IPS-18a (cell line): ENCODE measurements at regions not wholly inside any gene's neighbourhood (a gene's known extent, or its start where the extent isn't known, plus 50 kb on each side); places are given as distances from the start of the nearest gene placed in this dataset.

Experiments
- H3K27ac ChIP-seq: one replicate; pipeline ENCODE4 v1.5.1; 2013; ENCODE audit warnings: low read length
- H3K27me3 ChIP-seq: one replicate; pipeline ENCODE4 v1.6.1; 2013; ENCODE audit warnings: mild to moderate bottlenecking, low read length; ENCODE audit not compliant: control insufficient read depth, insufficient read depth
- H3K36me3 ChIP-seq: one replicate; pipeline ENCODE4 v1.6.1; 2013; ENCODE audit warnings: low read depth, low read length; ENCODE audit not compliant: control insufficient read depth
- H3K4me1 ChIP-seq: one replicate; pipeline ENCODE4 v1.6.1; 2013; ENCODE audit warnings: low read depth, low read length; ENCODE audit not compliant: control insufficient read depth
- H3K4me3 ChIP-seq: one replicate; pipeline ENCODE4 v1.5.1; 2013; ENCODE audit warnings: low read length
- H3K9ac ChIP-seq: one replicate; pipeline ENCODE4 v1.6.1; 2013; ENCODE audit warnings: mild to moderate bottlenecking, low read length, moderate library complexity
- H3K9me3 ChIP-seq: one replicate; pipeline ENCODE4 v1.6.1; 2013; ENCODE audit warnings: low read depth, low read length; ENCODE audit not compliant: control insufficient read depth

DNA sequence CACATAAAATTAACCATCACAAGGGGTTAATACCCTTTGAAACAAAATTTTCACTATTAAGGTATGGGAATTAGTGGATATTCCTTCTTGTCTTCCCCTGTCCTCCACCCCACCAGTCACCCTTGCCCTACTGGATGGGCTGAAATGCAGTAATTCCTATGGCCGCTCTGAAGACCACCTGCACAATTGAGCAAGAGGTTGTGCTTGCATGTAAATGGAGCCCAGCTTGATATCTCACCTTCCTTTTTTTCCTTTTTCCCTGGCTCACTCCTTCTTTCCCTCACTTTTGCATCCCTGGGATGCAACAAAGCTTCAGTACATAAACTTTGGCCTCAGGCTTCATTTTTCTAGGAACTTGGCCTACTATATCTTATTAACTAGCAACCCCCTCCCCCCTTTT, 184.6 kb downstream of the SNX10 start:
- no peak overlapping the region for H3K27ac ChIP-seq
- no peaks in the 10 kb centered on the region for H3K36me3 ChIP-seq
- H3K4me1 ChIP-seq, result no peaks in the 10 kb centered on the region
- H3K9me3 ChIP-seq, result no peaks in the 10 kb centered on the region
- H3K4me3 ChIP-seq, result no peak overlapping the region
- peaks cover 8% of the 10 kb centered on the region for H3K27me3 ChIP-seq
- H3K9ac ChIP-seq, result no peak overlapping the region

DNA sequence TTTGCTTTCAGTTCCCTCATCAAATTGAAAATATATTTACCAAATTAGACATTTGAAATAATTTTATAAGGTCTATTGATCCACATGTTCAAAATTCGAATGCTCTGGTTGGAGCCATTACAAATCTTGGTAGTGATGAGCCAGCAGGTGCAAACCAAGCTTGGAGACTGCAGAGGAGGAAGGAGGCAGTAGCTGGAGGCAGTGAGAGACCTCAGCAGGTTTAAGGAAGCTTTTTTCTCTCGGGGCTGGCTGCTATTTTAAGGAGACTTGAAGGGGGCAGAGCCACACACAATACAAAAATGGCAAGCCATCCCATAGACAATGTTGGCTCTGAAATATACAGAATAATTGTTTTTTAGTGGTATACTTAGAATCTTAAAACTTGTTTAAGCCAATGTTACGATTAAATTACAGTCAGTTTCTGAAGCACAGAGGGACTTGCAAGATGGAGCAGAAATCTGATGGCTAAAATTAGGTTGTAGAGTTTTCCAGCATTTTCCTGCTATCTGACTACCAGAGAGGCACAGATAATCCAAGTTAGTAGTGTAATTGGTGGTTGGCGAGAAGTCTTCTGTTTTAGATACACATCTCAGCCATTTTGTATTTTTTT, 185.8 kb downstream of the SNX10 start:
- Histone ChIP-seq H3K36me3 (no peaks in the 10 kb centered on the region), H3K27me3 (peaks cover 8% of the 10 kb centered on the region), H3K4me3 (no peak overlapping the region), H3K9ac (no peak overlapping the region), H3K9me3 (no peaks in the 10 kb centered on the region), H3K27ac (no peak overlapping the region), H3K4me1 (no peaks in the 10 kb centered on the region)

DNA sequence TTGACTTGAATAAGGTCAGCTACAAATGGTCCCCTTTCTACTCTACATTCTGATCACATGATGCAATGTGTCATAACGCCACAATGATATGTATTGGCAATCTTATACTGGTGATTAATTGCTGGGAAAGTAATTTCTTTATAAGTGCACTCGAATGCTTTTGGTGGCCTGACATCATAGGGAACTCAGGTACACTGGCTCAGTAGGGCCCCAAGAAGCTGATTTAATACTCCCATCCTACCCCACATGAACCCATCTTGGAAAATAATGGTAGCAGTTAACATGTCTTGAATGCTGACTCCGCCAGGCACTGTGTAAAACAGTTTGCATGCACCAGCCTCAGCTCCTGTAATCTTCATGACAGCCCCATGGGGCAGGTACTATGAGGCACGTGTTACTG, 186.9 kb downstream of the SNX10 start:
- Histone ChIP-seq H3K27me3 (peaks cover 8% of the 10 kb centered on the region), H3K27ac (no peak overlapping the region), H3K9me3 (no peaks in the 10 kb centered on the region), H3K4me3 (no peak overlapping the region), H3K9ac (no peak overlapping the region), H3K36me3 (no peaks in the 10 kb centered on the region), H3K4me1 (no peaks in the 10 kb centered on the region)

DNA sequence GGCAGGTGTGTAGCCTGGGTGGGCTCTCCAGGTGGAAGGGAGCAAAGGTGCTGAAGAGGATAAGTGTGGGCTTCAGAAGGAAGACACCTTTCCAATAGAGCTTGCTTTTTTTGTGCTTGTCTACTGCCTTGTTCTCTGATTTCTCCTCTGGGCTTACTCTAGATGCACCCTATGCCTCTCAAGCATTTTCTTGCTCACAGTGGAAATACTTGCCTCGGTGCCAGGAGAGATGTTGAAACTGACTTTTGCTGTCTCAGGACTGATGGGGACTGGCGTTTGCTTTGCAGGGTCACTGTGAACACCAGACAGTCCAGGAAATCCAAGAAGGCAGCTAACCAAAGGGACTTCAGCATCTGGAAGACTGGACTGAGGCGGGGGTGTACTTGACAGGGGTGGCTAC, 187.9 kb downstream of the SNX10 start:
- Histone ChIP-seq H3K27ac (no peak overlapping the region), H3K9me3 (no peaks in the 10 kb centered on the region), H3K4me1 (no peaks in the 10 kb centered on the region)

DNA sequence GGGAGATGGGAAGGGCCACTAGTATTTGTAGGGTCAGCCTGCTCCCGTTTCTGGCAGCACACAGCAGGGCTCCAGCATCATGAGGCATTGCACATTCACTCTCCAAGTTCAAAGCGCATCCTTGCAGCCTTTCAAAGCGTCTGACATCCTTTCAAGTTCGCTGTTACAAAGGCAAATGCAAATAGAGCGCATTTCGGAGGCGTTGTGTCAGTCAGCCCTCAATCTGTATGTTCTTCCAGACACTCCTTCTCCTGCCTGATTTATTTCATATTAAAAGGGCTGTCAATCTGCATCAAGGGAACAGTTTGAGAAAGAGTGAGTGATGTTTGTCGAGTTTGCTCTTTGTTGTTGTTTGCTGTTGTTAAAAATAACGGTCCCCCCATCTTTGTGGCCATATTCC, 188.5 kb downstream of the SNX10 start:
- peaks cover 8% of the 10 kb centered on the region for H3K27me3 ChIP-seq
- no peaks in the 10 kb centered on the region for H3K36me3 ChIP-seq
- no peak overlapping the region for H3K4me3 ChIP-seq
- H3K4me1 ChIP-seq, result no peaks in the 10 kb centered on the region
- H3K27ac ChIP-seq, result no peak overlapping the region
- no peak overlapping the region for H3K9ac ChIP-seq
- no peaks in the 10 kb centered on the region for H3K9me3 ChIP-seq

More for the DNA sequence above, 187.9 kb downstream of the SNX10 start:
- H3K36me3 ChIP-seq, result no peaks in the 10 kb centered on the region
- H3K4me3 ChIP-seq, result no peak overlapping the region
- H3K9ac ChIP-seq, result no peak overlapping the region
- H3K27me3 ChIP-seq, result peaks cover 8% of the 10 kb centered on the region

DNA sequence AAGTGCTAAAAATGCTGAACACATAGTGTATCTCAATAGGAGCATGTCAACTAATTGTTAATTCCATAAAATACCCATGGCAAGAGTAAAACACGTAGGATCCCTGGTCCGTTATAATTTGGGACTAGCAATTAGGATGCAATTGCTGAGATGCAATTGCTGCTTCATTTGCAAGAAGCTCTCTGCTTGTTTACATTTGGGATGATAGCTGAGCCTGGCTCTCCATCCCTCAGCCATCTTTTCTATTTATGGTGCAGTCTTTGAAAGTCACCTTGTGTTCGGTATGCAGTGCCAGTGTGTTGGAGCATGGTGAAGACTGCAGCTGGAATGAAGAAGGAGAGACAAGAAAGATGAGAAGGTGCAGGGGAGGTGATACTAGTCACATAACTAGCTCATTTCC, 191.3 kb downstream of the SNX10 start:
- no peak overlapping the region for H3K9ac ChIP-seq
- H3K9me3 ChIP-seq, result no peaks in the 10 kb centered on the region
- H3K4me3 ChIP-seq, result no peak overlapping the region
- no peaks in the 10 kb centered on the region for H3K36me3 ChIP-seq
- H3K27ac ChIP-seq, result no peak overlapping the region
- H3K4me1 ChIP-seq, result no peaks in the 10 kb centered on the region
- peaks cover 8% of the 10 kb centered on the region for H3K27me3 ChIP-seq

DNA sequence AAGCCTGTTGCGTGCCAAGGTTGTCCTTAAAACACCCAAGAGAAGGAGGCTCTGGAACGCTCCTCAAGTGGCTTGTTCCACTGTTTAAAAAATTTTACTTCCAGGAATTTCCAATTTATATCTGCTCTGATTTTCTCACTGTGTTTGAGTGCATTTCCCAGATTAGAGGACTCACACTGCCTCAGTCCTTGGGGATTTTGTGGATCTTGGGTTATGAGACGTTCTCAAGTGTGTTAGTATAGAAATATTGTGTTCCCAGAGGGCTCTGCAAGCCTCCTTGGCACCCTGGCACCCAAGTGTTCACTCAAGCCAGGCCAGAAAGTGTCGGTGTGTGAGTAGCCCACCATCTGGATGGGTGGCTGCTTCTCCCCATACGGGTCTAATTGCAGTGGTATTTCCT, 192.2 kb downstream of the SNX10 start:
- H3K27me3 ChIP-seq, result peaks cover 8% of the 10 kb centered on the region
- H3K4me3 ChIP-seq, result no peak overlapping the region
- no peaks in the 10 kb centered on the region for H3K36me3 ChIP-seq
- H3K4me1 ChIP-seq, result no peaks in the 10 kb centered on the region
- H3K9ac ChIP-seq, result no peak overlapping the region
- no peaks in the 10 kb centered on the region for H3K9me3 ChIP-seq
- H3K27ac ChIP-seq, result no peak overlapping the region

DNA sequence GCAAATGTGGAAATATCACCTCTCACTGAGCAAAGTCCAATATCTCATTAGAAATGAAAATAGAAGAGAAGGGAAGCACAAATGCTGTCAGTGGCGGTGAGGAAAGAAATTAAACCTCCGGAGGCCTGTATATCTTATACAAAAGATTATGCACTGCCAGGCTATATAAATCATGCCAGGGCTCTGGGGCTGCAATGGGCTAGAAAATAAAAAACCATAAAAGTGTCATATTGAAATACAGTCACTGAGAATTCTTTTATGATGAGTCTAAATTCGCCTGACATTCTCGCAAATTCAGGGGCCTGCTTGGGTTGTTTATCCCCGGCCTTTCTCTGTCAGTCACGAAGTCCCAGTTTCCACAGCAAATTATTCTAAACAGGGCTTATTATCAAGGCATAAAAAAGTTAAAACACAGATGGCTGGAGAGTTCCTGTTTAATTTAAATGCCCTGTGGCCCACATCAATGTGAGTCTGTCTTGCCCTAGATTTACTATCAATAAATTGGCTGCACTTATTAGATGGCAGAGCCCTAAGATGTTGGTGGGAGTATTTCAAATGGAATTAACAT, 193.8 kb downstream of the SNX10 start:
- Histone ChIP-seq H3K9me3 (no peaks in the 10 kb centered on the region), H3K4me3 (no peak overlapping the region), H3K36me3 (no peaks in the 10 kb centered on the region), H3K27me3 (no peaks in the 10 kb centered on the region), H3K27ac (no peak overlapping the region), H3K4me1 (peaks cover 4% of the 10 kb centered on the region), H3K9ac (no peak overlapping the region)

DNA sequence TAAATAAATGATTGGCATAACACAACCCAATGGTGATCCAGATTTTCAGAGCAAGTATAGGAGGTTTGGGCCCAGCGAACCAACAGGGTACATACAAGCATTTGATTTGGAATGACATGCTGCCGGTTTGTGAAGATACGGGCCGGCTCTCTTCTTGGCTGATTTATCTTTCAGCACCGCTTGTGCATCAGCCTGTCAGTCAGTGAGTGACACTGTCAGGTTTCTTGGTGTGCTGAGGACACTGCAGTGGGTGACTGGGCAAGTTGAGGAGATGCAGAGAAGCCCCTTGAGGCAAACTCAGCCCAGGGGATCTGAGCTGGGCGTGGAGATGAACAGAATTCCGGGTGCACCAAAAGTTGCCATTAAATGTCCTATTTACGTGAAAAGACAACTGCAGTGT, 194.5 kb downstream of the SNX10 start:
- H3K27ac ChIP-seq, result no peak overlapping the region
- H3K9ac ChIP-seq, result no peak overlapping the region
- H3K27me3 ChIP-seq, result no peaks in the 10 kb centered on the region
- no peak overlapping the region for H3K4me3 ChIP-seq
- peaks cover 6% of the 10 kb centered on the region for H3K4me1 ChIP-seq
- no peaks in the 10 kb centered on the region for H3K9me3 ChIP-seq
- no peaks in the 10 kb centered on the region for H3K36me3 ChIP-seq

DNA sequence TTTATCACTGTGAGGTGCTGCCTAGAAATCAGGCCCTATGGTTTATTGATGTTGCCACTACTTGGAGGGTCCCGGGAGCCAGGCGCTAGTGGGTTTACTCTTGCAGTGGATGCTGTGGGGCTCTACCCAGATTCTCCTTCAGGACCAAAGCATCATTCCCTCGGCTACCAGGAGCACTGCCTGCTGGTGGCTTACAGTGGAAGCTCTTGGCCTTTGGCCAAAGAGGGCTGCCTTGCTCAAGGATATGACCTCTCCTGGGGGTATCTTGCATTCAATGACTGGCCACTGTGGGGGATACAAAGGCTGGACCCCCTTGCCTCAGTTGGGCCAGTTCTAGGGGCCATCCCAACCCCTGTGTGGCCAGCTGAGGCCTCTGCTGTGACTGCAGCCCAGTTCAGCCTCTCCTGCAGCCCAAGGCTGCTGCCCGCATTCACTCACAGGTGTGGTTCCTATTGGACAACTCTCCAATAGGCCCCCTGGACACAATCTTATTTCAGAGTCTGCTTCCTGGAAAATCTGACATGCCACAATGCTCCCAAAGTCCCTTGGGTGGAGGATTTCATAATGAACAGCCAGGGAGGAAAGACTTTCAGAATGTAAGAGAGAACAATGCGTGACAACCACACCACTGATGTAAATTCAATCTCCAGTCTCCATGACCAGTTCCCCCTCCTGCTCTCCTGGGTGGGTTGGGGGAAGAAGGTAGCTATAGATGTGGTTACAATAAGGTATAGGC, 196.3 kb downstream of the SNX10 start:
- no peaks in the 10 kb centered on the region for H3K27me3 ChIP-seq
- no peak overlapping the region for H3K4me3 ChIP-seq
- H3K27ac ChIP-seq, result no peak overlapping the region
- H3K4me1 ChIP-seq, result peaks cover 6% of the 10 kb centered on the region
- no peaks in the 10 kb centered on the region for H3K9me3 ChIP-seq
- no peak overlapping the region for H3K9ac ChIP-seq
- H3K36me3 ChIP-seq, result no peaks in the 10 kb centered on the region

DNA sequence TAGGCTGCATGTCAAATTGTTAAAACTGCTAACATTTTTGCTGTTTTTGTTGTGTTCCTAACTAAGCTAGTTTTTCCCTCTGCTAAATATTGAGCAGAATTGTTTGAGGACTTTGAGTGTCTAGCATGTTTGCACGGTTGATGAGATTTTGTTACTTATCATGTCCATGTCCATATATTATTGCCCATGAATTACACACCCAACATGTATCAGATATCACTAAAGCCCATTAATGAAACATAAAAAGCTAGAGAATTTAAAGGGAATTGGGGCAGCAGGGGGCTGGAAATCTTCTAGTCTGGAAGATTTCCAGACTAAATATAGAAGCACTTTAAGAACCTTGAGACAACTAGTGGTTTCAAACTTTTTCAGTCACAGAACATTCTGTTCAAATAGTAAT, 197.7 kb downstream of the SNX10 start:
- Histone ChIP-seq H3K27me3 (no peaks in the 10 kb centered on the region), H3K9me3 (no peaks in the 10 kb centered on the region)

More for the DNA sequence above, 197.7 kb downstream of the SNX10 start:
- Histone ChIP-seq H3K4me1 (peaks cover 6% of the 10 kb centered on the region), H3K9ac (no peak overlapping the region), H3K4me3 (no peak overlapping the region), H3K36me3 (no peaks in the 10 kb centered on the region), H3K27ac (no peak overlapping the region)
